HL-60 (cell line): ENCODE measurements at regions not wholly inside any gene's neighbourhood (a gene's known extent, or its start where the extent isn't known, plus 50 kb on each side); places are given as distances from the start of the nearest gene placed in this dataset.

Experiments used
- DNase-seq, 2 experiments: peaks; one replicate each; pipeline ENCODE4 v3.0.0-alpha.2; 2010 to 2020; ENCODE audit warnings: low read depth in 1 of 2, low spot score in 1 of 2
- H3K27ac ChIP-seq: fragments of 250-450 bp; sonication (Bioruptor Pico); replicated peaks from 2 replicates; pipeline ENCODE4 v1.5.1; 2020; ENCODE audit warnings: mild to moderate bottlenecking, moderate library complexity
- H3K27me3 ChIP-seq: fragments of 250-450 bp; sonication (Bioruptor Pico); 2 replicates; pipeline ENCODE4 v1.5.1; 2021; ENCODE audit warnings: mild to moderate bottlenecking, moderate library complexity; ENCODE audit not compliant: insufficient read depth, poor library complexity, severe bottlenecking
- H3K4me3 ChIP-seq: replicated peaks from 2 replicates; pipeline ENCODE4 v1.5.1; 2011; ENCODE audit warnings: mild to moderate bottlenecking, control low read depth, low read length; ENCODE audit not compliant: insufficient read depth
- CTCF ChIP-seq: IDR thresholded peaks from one replicate; pipeline ENCODE4 v1.5.1; 2011; ENCODE audit warnings: low read length, control low read depth, inconsistent platforms; ENCODE audit not compliant: insufficient read depth
- GABPA ChIP-seq: IDR thresholded peaks from 2 replicates; pipeline ENCODE4 v1.6.1; 2012; ENCODE audit warnings: low read depth
- POLR2AphosphoS5 ChIP-seq: IDR thresholded peaks from 2 replicates; pipeline ENCODE4 v1.6.1; 2012; ENCODE audit warnings: low read depth
- REST ChIP-seq: IDR thresholded peaks from 2 replicates; pipeline ENCODE4 v1.6.1; 2012; ENCODE audit warnings: low read depth; ENCODE audit not compliant: insufficient replicate concordance
- SPI1 ChIP-seq: IDR thresholded peaks from 2 replicates; pipeline ENCODE4 v1.6.1; 2012; ENCODE audit warnings: low read depth, mild to moderate bottlenecking, borderline replicate concordance

- Histone ChIP-seq H3K4me3 (no peak overlapping the region), H3K27me3 (no peaks in the 10 kb centered on the region), H3K27ac (no peak overlapping the region)
- no peak for DNase-seq
- TF ChIP-seq POLR2AphosphoS5 (no peak), CTCF (no peak), REST (no peak), GABPA (no peak), SPI1 (no peak)
Observed at GRCh38 chr6:141139461-141139860, 993.3 kb upstream of the GJE1 start.

- no peak for DNase-seq
- Histone ChIP-seq H3K27ac (no peak overlapping the region), H3K27me3 (no peaks in the 10 kb centered on the region), H3K4me3 (no peak overlapping the region)
- TF ChIP-seq CTCF, result no peak
- no peak for TF ChIP-seq GABPA
- TF ChIP-seq POLR2AphosphoS5, result no peak
- TF ChIP-seq REST, result no peak
- no peak for TF ChIP-seq SPI1
Observed at GRCh38 chr6:141134723-141135122, 998.0 kb upstream of the GJE1 start.

- Histone ChIP-seq H3K27me3 (no peaks in the 10 kb centered on the region), H3K27ac (no peak overlapping the region), H3K4me3 (no peak overlapping the region)
- DNase-seq, result no peak
- TF ChIP-seq REST (no peak), SPI1 (no peak), POLR2AphosphoS5 (no peak), GABPA (no peak), CTCF (no peak)
Observed at GRCh38 chr6:141133836-141134235, 998.9 kb upstream of the GJE1 start.
